ENCODE measurements at regions not wholly inside any gene's neighbourhood (a gene's known extent, or its start where the extent isn't known, plus 50 kb on each side); places are given as distances from the start of the nearest gene placed in this dataset.

GRCh38 chr14:54129850-54130640, 173.4 kb upstream of the BMP4 start:
- DNase-seq (ENCODE audit: low read depth) = no peak

- no peak for DNase-seq (ENCODE audit: low read depth)
Measured at GRCh38 chr14:54132496-54132895, 175.9 kb upstream of the BMP4 start.

GRCh38 chr14:54133896-54134295, 177.3 kb upstream of the BMP4 start:
- no peak for DNase-seq (ENCODE audit: low read depth)

GRCh38 chr14:54135804-54136280, 179.2 kb upstream of the BMP4 start:
- DNase-seq (ENCODE audit: low read depth) = no peak

GRCh38 chr14:54136894-54137613, 180.4 kb upstream of the BMP4 start:
- DNase-seq (ENCODE audit: low read depth) = no peak

GRCh38 chr14:54137614-54137961, 181.0 kb upstream of the BMP4 start:
- DNase-seq (ENCODE audit: low read depth) = no peak

GRCh38 chr14:54138024-54138353, 181.4 kb upstream of the BMP4 start:
- DNase-seq (ENCODE audit: low read depth) = no peak

GRCh38 chr14:54138354-54139038, 181.9 kb upstream of the BMP4 start:
- no peak for DNase-seq (ENCODE audit: low read depth)

GRCh38 chr14:54140551-54140950, 183.9 kb upstream of the BMP4 start:
- no peak for DNase-seq (ENCODE audit: low read depth)

- no peak for DNase-seq (ENCODE audit: low read depth)
Measured at GRCh38 chr14:54146601-54147000, 190.0 kb upstream of the BMP4 start.

- peak; percentile 12 for DNase-seq (ENCODE audit: low read depth)
Measured at GRCh38 chr14:54147282-54147681, 190.7 kb upstream of the BMP4 start.

- DNase-seq (ENCODE audit: low read depth) = no peak
Measured at GRCh38 chr14:54147758-54148157, 191.1 kb upstream of the BMP4 start.

- DNase-seq (ENCODE audit: low read depth) = no peak
Measured at GRCh38 chr14:54148251-54148650, 191.6 kb upstream of the BMP4 start.

- no peak for DNase-seq (ENCODE audit: low read depth)
Measured at GRCh38 chr14:54152351-54152750, 195.7 kb upstream of the BMP4 start.

- no peak for DNase-seq (ENCODE audit: low read depth)
Measured at GRCh38 chr14:54166049-54166950, 209.7 kb upstream of the BMP4 start.

- no peak for DNase-seq (ENCODE audit: low read depth)
Measured at GRCh38 chr14:54168489-54168888, 211.9 kb upstream of the BMP4 start.

- DNase-seq (ENCODE audit: low read depth) = no peak
Measured at GRCh38 chr14:54169254-54169924, 212.8 kb upstream of the BMP4 start.

GRCh38 chr14:54170301-54170700, 213.7 kb upstream of the BMP4 start:
- DNase-seq (ENCODE audit: low read depth) = no peak

- DNase-seq (ENCODE audit: low read depth) = no peak
Measured at GRCh38 chr14:54172114-54172513, 215.5 kb upstream of the BMP4 start.

GRCh38 chr14:54172562-54172961, 215.9 kb upstream of the BMP4 start:
- no peak for DNase-seq (ENCODE audit: low read depth)

- DNase-seq (ENCODE audit: low read depth) = peak; percentile 14
Measured at GRCh38 chr14:54173802-54174201, 217.2 kb upstream of the BMP4 start.
